ENCODE measurements at regions not wholly inside any gene's neighbourhood (a gene's known extent, or its start where the extent isn't known, plus 50 kb on each side); places are given as distances from the start of the nearest gene placed in this dataset.
"Not testable (repeated sequence)": the region's sequence is repeated elsewhere in the genome, so short reads cannot be mapped to it uniquely, and the experiment has no call there.

DNA sequence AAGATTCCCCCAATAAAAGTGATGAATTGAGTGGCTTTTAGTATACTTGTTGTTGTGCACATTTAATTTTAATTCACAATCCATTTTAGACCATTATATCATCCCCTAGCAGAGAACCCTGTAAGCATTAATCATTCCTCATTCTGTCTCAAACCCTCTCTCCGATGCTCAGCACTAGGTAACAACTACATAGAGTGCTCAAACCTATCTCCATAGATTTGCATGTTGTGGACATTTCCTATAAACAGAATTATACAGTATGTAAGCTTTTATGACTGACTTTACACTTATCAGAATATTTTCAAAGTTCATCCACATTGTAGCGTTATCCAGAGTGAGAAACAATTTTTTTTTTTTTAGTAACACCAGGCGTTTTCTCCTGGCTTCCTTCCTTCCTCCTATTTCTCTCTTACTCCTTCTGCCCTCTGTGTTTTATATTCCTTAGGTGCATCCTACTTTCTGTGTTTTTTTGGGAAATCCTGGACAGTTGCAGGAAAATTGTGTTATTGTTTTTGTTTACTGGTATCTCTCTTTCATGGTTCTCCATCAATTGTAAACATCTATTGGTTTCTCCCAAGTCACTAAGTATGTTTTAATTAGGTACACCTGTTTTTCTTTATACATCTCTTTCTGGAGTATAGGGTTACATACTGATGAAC, 1528.0 kb upstream of the TPTE start:
- no peak overlapping the region for H3K4me3 ChIP-seq (replicated peaks; ENCODE audit: insufficient read depth, low read length)
- H3K27ac ChIP-seq (replicated peaks) = no peak overlapping the region
- DNase-seq (ENCODE audit: low read depth in 1 of 2, low spot score in 1 of 2) = no peak
- H3K27me3 ChIP-seq (ENCODE audit: insufficient read depth, poor library complexity, severe bottlenecking) = no peaks in the 10 kb centered on the region
- TF ChIP-seq POLR2AphosphoS5 (IDR thresholded peaks at IDR 0.05; ENCODE audit: low read depth) (no peak), GABPA (IDR thresholded peaks at IDR 0.05; ENCODE audit: low read depth) (no peak), SPI1 (IDR thresholded peaks at IDR 0.05; ENCODE audit: borderline replicate concordance, low read depth) (no peak)
- TF ChIP-seq, protein P1, sequence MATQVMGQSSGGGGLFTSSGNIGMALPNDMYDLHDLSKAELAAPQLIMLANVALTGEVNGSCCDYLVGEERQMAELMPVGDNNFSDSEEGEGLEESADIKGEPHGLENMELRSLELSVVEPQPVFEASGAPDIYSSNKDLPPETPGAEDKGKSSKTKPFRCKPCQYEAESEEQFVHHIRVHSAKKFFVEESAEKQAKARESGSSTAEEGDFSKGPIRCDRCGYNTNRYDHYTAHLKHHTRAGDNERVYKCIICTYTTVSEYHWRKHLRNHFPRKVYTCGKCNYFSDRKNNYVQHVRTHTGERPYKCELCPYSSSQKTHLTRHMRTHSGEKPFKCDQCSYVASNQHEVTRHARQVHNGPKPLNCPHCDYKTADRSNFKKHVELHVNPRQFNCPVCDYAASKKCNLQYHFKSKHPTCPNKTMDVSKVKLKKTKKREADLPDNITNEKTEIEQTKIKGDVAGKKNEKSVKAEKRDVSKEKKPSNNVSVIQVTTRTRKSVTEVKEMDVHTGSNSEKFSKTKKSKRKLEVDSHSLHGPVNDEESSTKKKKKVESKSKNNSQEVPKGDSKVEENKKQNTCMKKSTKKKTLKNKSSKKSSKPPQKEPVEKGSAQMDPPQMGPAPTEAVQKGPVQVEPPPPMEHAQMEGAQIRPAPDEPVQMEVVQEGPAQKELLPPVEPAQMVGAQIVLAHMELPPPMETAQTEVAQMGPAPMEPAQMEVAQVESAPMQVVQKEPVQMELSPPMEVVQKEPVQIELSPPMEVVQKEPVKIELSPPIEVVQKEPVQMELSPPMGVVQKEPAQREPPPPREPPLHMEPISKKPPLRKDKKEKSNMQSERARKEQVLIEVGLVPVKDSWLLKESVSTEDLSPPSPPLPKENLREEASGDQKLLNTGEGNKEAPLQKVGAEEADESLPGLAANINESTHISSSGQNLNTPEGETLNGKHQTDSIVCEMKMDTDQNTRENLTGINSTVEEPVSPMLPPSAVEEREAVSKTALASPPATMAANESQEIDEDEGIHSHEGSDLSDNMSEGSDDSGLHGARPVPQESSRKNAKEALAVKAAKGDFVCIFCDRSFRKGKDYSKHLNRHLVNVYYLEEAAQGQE (IDR thresholded peaks at IDR 0.05; ENCODE audit: insufficient replicate concordance, low read depth) = no peak
- TF ChIP-seq, protein P2, sequence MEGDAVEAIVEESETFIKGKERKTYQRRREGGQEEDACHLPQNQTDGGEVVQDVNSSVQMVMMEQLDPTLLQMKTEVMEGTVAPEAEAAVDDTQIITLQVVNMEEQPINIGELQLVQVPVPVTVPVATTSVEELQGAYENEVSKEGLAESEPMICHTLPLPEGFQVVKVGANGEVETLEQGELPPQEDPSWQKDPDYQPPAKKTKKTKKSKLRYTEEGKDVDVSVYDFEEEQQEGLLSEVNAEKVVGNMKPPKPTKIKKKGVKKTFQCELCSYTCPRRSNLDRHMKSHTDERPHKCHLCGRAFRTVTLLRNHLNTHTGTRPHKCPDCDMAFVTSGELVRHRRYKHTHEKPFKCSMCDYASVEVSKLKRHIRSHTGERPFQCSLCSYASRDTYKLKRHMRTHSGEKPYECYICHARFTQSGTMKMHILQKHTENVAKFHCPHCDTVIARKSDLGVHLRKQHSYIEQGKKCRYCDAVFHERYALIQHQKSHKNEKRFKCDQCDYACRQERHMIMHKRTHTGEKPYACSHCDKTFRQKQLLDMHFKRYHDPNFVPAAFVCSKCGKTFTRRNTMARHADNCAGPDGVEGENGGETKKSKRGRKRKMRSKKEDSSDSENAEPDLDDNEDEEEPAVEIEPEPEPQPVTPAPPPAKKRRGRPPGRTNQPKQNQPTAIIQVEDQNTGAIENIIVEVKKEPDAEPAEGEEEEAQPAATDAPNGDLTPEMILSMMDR (IDR thresholded peaks at IDR 0.05; ENCODE audit: insufficient read depth, low read length) = no peak

DNA sequence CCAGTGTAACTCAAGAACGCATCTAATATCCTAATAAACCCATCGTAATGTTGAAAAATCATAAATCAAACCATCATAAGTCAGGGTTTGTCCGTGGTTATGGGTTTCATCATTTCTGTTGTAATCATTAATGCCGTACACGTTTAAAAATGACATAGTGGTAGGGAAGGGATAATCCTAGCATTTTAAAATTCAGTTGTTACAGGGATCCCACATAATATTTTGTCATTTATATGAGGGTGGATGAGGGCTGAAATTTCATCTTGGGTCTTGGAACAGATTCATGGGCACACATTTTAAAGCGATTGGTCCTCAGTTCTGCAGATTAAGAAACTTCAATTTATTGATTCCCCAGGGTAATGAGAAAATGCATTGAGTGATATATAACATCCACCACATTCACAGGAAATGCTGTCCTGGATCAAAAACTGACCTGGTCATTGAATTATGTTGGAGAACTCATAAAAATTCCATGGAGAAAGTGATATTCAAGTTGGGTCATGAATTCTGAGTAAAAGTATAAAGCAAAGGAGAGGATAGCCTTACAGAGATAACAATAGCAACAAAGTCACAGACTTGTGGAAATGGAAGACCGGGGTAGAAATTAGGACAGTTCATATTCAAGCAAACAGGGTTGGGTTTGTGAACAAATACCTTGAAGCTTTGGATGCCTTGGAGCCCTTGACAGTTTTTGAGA, 1527.3 kb upstream of the TPTE start:
- no peak for TF ChIP-seq SPI1 (IDR thresholded peaks at IDR 0.05; ENCODE audit: borderline replicate concordance, low read depth)
- TF ChIP-seq, protein P2 (IDR thresholded peaks at IDR 0.05; ENCODE audit: insufficient read depth, low read length) = no peak
- TF ChIP-seq, protein P1 (IDR thresholded peaks at IDR 0.05; ENCODE audit: insufficient replicate concordance, low read depth) = no peak
- no peak for TF ChIP-seq GABPA (IDR thresholded peaks at IDR 0.05; ENCODE audit: low read depth)
- TF ChIP-seq POLR2AphosphoS5 (IDR thresholded peaks at IDR 0.05; ENCODE audit: low read depth) = no peak
- no peak overlapping the region for H3K4me3 ChIP-seq (replicated peaks; ENCODE audit: insufficient read depth, low read length)
- no peaks in the 10 kb centered on the region for H3K27me3 ChIP-seq (ENCODE audit: insufficient read depth, poor library complexity, severe bottlenecking)
- DNase-seq (ENCODE audit: low read depth in 1 of 2, low spot score in 1 of 2) = no peak
- H3K27ac ChIP-seq (replicated peaks) = no peak overlapping the region

DNA sequence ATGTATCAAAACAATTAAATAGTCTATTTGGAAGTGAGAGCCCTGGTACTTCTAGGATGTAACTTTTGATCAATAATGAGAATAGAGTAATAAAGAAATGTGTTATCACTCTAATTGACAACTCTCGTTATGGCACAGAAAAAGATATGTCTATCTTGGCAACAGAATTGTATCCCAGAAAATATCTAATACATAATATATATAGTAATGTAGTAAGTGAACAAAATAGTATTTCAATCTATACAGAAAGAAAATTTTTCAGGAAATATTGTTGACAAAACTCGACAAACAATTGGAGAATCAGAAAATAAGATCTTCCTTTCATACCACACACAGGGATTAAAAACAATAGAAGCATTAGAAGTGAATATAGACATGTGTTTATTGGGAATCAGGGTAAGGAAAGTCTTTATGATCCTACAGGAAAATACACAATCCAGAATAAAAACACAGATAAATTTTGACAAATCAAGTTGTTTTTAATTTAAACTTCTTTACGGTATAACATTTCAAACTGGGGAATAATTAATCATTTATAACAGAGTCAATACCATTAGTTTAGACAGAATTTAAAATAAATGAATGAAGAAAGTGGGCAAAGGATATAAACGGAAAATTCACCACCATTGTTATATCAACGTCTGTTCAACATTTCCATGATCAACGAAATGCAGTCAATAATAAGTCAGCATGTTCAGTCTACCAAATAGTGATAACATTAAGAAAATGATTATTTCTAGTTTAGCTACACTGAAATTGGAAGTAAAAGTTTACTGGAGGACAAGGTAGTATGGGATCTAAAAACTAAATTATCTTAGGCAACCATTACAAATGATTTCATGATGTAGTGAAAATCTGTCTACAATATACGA, 1526.5 kb upstream of the TPTE start:
- no peak for DNase-seq (ENCODE audit: low read depth in 1 of 2, low spot score in 1 of 2)
- Histone ChIP-seq H3K27ac (replicated peaks) (no peak overlapping the region), H3K27me3 (ENCODE audit: insufficient read depth, poor library complexity, severe bottlenecking) (no peaks in the 10 kb centered on the region), H3K4me3 (replicated peaks; ENCODE audit: insufficient read depth, low read length) (no peak overlapping the region)
- TF ChIP-seq, protein P1 (IDR thresholded peaks at IDR 0.05; ENCODE audit: insufficient replicate concordance, low read depth) = no peak
- TF ChIP-seq SPI1 (IDR thresholded peaks at IDR 0.05; ENCODE audit: borderline replicate concordance, low read depth) = no peak
- TF ChIP-seq, protein P2 (IDR thresholded peaks at IDR 0.05; ENCODE audit: insufficient read depth, low read length) = no peak
- TF ChIP-seq GABPA (IDR thresholded peaks at IDR 0.05; ENCODE audit: low read depth) = no peak
- TF ChIP-seq POLR2AphosphoS5 (IDR thresholded peaks at IDR 0.05; ENCODE audit: low read depth) = no peak

DNA sequence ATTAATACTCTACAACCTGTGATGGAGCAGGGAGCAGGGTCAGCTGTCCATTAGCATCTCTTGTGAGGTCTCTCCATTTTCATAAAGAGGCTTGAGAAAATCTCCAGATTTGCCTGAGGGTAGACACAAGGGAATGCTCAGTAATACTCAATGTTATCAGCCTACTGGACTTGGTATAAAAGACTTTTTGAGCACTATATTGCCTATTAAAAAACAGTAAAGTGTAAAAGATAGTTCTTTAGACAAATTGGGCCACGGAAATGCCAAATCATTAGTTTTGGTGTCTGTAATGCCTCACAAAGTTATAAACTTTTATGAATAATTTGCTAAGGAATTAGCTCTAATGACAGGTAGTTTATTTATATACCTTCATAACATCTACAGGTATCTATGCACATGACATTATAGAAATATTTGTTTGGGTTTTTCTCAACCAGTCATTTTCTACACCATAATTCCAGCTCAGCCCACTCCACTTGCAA, 1524.9 kb upstream of the TPTE start:
- not testable (repeated sequence) for H3K27ac ChIP-seq (replicated peaks); DNase-seq (ENCODE audit: low read depth in 1 of 2, low spot score in 1 of 2); H3K27me3 ChIP-seq (ENCODE audit: insufficient read depth, poor library complexity, severe bottlenecking); H3K4me3 ChIP-seq (replicated peaks; ENCODE audit: insufficient read depth, low read length)

Data from HL-60 (cell line).